Natural killer cell (primary cell): ENCODE measurements at regions not wholly inside any gene's neighbourhood (a gene's known extent, or its start where the extent isn't known, plus 50 kb on each side); places are given as distances from the start of the nearest gene placed in this dataset.

ENCODE experiments used
- ATAC-seq, 3 donors: fragments of 150-1000 bp in 2 of 3; fragments of 200-7000 bp in 1 of 3; cut with Tn5 transposase; 1 replicate in 1 of 3; 2 replicates in 2 of 3; pipeline ENCODE4 v1.10.0; 2021; ENCODE audit warnings: mild to moderate bottlenecking in 2 of 3, moderate library complexity in 2 of 3
- DNase-seq, 2 donors: peaks; one replicate each; pipeline versions ENCODE4 v3.0.0 to v3.0.0-alpha.2; 2013 to 2021; ENCODE audit warnings: mixed read lengths in 1 of 2
- H3K27ac ChIP-seq: one replicate; pipeline ENCODE4 v1.5.1; 2013; ENCODE audit warnings: mild to moderate bottlenecking, low read length
- H3K27me3 ChIP-seq: one replicate; pipeline ENCODE4 v1.6.1; 2013; ENCODE audit warnings: low read length; ENCODE audit not compliant: control insufficient read depth, insufficient read depth
- H3K36me3 ChIP-seq: one replicate; pipeline ENCODE4 v1.6.1; 2013; ENCODE audit warnings: low read length; ENCODE audit not compliant: control insufficient read depth, insufficient read depth
- H3K4me1 ChIP-seq: one replicate; pipeline ENCODE4 v1.6.1; 2013; ENCODE audit warnings: low read length; ENCODE audit not compliant: control insufficient read depth, insufficient read depth
- H3K4me3 ChIP-seq: one replicate; pipeline ENCODE4 v1.5.1; 2013; ENCODE audit warnings: low read length
- H3K9me3 ChIP-seq: one replicate; pipeline ENCODE4 v1.6.1; 2013; ENCODE audit warnings: low read length; ENCODE audit not compliant: control insufficient read depth, insufficient read depth
- H3K27ac Mint-ChIP-seq, 2 donors: one replicate each; pipeline ENCODE4 v1.8.0; 2022; ENCODE audit warnings: mild to moderate bottlenecking in 2 of 2, mixed read lengths in 2 of 2, moderate library complexity in 1 of 2
- H3K27me3 Mint-ChIP-seq, 2 donors: one replicate each; pipeline ENCODE4 v1.8.0; 2022; ENCODE audit warnings: low read depth in 2 of 2, mixed read lengths in 2 of 2
- H3K36me3 Mint-ChIP-seq: one replicate; pipeline ENCODE4 v1.8.0; 2022; ENCODE audit warnings: mixed read lengths
- H3K4me1 Mint-ChIP-seq, 2 donors: one replicate each; pipeline ENCODE4 v1.8.0; 2022; ENCODE audit warnings: mixed read lengths in 2 of 2
- H3K4me3 Mint-ChIP-seq: one replicate; pipeline ENCODE4 v1.8.0; 2022; ENCODE audit warnings: mild to moderate bottlenecking, moderate library complexity, mixed read lengths
- H3K9me3 Mint-ChIP-seq, 2 donors: one replicate each; pipeline ENCODE4 v1.8.0; 2022; ENCODE audit warnings: mixed read lengths in 2 of 2
- WGBS: methylation state at CpG from one replicate; pipeline ENCODE4 v1.1.7; 2013; ENCODE audit warnings: missing lambda C conversion rate; ENCODE audit not compliant: insufficient coverage; 5-methylcytosine and 5-hydroxymethylcytosine counted together
- intact Hi-C: fragments of 100-400 bp; cut with micrococcal nuclease; formaldehyde crosslinking; loops from one replicate; pipeline ENCODE4 v1.14.2; 2022
- TF ChIP-seq, protein P1 (sequence below): fragments of 200-600 bp; IDR thresholded peaks from one replicate; pipeline ENCODE4 v1.8.0; 2022; ENCODE audit warnings: antibody characterized with exemption

DNA sequence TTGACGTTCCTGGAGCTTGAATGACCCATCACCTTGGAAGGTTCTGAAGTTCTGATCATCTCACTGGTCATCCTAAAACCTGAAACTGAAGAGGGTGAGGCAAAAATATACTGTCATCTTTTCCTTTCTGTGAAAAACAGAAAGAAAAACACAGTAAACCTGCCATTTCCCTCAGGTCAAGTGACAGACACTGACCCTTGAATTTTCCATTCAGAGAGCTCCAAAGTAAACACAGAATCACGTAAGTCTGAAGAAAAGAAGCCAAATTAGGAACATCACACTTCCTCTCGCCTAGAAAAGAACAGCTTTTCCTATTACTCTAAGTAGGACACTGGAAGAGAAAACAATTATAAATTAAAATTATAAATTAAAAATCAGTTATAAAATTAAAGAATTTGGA is 78.7 kb upstream of the TGFBR2 start:
- Mint-ChIP-seq H3K27me3 (peaks cover 0 to 3% of the 10 kb centered on the region in 2 donors), H3K27ac (no peak overlapping the region), H3K4me3 (no peak overlapping the region), H3K4me1 (peaks cover 6 to 7% of the 10 kb centered on the region in 2 donors), H3K36me3 (no peaks in the 10 kb centered on the region), H3K9me3 (no peaks in the 10 kb centered on the region)
- H3K9me3 ChIP-seq, result no peaks in the 10 kb centered on the region
- H3K4me1 ChIP-seq, result no peaks in the 10 kb centered on the region
- intact Hi-C loops, result no loop called here
- ATAC-seq, result no peak
- H3K27me3 ChIP-seq, result no peaks in the 10 kb centered on the region
- DNase-seq, result no peak
- H3K4me3 ChIP-seq, result no peak overlapping the region
- TF ChIP-seq, protein P1, sequence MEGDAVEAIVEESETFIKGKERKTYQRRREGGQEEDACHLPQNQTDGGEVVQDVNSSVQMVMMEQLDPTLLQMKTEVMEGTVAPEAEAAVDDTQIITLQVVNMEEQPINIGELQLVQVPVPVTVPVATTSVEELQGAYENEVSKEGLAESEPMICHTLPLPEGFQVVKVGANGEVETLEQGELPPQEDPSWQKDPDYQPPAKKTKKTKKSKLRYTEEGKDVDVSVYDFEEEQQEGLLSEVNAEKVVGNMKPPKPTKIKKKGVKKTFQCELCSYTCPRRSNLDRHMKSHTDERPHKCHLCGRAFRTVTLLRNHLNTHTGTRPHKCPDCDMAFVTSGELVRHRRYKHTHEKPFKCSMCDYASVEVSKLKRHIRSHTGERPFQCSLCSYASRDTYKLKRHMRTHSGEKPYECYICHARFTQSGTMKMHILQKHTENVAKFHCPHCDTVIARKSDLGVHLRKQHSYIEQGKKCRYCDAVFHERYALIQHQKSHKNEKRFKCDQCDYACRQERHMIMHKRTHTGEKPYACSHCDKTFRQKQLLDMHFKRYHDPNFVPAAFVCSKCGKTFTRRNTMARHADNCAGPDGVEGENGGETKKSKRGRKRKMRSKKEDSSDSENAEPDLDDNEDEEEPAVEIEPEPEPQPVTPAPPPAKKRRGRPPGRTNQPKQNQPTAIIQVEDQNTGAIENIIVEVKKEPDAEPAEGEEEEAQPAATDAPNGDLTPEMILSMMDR, result no peak
- 95% methylated on average over 2 of the region's 3 CpGs for WGBS
- H3K36me3 ChIP-seq, result no peaks in the 10 kb centered on the region
- no peak overlapping the region for H3K27ac ChIP-seq

DNA sequence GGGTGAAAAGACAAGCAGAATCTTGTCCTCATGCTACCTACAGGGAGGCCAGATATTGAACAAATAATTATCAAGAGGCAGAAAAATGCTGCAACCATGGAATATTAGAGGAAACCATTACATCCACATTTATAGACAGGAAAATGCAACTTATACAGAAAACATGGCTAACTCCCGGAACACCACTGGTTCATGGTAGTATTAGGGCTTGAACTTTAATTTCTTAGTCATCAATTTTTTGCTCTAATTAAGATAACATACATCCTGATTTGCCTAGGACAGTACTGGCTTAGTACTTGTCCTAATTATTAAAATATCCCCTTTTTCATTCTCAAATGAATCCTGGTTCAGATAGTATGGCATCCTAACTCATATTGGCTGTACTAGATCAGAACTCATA is 76.3 kb upstream of the TGFBR2 start:
- Mint-ChIP-seq H3K27ac (no peak overlapping the region), H3K4me3 (no peak overlapping the region), H3K36me3 (no peaks in the 10 kb centered on the region), H3K27me3 (peaks cover 0 to 3% of the 10 kb centered on the region in 2 donors), H3K4me1 (no peaks in the 10 kb centered on the region), H3K9me3 (no peaks in the 10 kb centered on the region)
- Histone ChIP-seq H3K4me3 (no peak overlapping the region), H3K27me3 (no peaks in the 10 kb centered on the region), H3K27ac (no peak overlapping the region), H3K36me3 (no peaks in the 10 kb centered on the region), H3K4me1 (no peaks in the 10 kb centered on the region), H3K9me3 (no peaks in the 10 kb centered on the region)
- TF ChIP-seq, protein P1, result no peak
- DNase-seq (no peak), ATAC-seq (no peak)
- intact Hi-C loops, result no loop called here
- WGBS, result 100% methylated on average over 1 of the region's 1 CpG

DNA sequence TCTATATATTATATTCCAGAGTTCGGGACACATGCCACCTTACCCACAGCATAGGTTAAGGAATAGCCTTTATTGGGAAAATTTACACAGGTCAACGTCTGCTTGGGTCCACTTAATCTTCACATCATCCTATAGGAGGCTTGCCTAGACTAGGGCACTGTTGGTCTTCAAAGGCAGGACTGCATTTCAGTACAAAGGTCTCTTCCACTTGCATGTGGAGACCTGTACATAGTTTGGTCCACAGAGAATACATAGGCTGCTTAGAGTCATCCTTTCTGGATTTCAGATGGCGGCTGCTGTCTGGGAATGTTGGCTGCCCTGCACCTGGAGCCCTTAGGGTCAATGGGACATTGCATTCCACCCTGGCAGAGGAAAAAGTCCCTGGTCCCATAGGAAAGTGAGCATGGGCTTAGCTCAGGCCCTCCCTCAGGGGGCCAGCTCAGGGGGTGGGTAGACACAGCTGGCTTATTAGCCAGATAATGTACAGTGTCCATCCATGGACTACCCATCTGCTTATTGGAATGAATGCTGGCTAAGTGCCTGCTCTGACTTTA is 75.3 kb upstream of the TGFBR2 start:
- Mint-ChIP-seq H3K27me3 (peaks cover 0 to 3% of the 10 kb centered on the region in 2 donors), H3K4me1 (no peaks in the 10 kb centered on the region), H3K27ac (no peak overlapping the region), H3K36me3 (no peaks in the 10 kb centered on the region), H3K4me3 (no peak overlapping the region), H3K9me3 (no peaks in the 10 kb centered on the region)
- no peak overlapping the region for H3K27ac ChIP-seq
- no peaks in the 10 kb centered on the region for H3K27me3 ChIP-seq
- intact Hi-C loops, result no loop called here
- no peak overlapping the region for H3K4me3 ChIP-seq
- H3K36me3 ChIP-seq, result no peaks in the 10 kb centered on the region
- no peaks in the 10 kb centered on the region for H3K4me1 ChIP-seq
- WGBS, result 96% methylated on average over 2 of the region's 3 CpGs
- TF ChIP-seq, protein P1, result no peak
- no peak for ATAC-seq
- DNase-seq, result no peak
- no peaks in the 10 kb centered on the region for H3K9me3 ChIP-seq

DNA sequence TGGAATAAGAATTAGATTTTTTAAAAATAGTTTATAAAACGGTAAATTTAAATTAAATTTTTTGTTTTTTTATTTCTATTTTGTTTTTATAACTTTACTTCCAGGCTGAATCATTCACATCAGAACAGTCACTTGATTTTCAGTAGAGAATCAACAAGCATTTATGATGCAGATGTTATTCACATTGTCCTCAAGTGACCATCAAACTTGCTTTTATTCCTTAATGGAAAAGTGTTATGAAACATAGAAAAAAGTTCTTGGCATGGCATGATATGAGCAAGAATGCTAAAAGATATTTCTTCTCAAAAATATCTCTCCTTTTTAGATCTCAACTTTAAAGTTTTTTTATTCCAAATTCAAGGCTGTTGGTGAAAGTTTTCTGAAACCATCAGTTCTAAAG is 70.9 kb upstream of the TGFBR2 start:
- Mint-ChIP-seq H3K4me3 (no peak overlapping the region), H3K36me3 (no peaks in the 10 kb centered on the region), H3K4me1 (no peaks in the 10 kb centered on the region), H3K27ac (no peak overlapping the region), H3K9me3 (no peaks in the 10 kb centered on the region), H3K27me3 (no peaks in the 10 kb centered on the region)
- H3K27me3 ChIP-seq, result no peaks in the 10 kb centered on the region
- intact Hi-C loops, result no loop called here
- WGBS, result no CpG with 5 or more reads among the region's 1 CpG
- ATAC-seq (no peak), DNase-seq (no peak)
- H3K9me3 ChIP-seq, result no peaks in the 10 kb centered on the region
- H3K4me3 ChIP-seq, result no peak overlapping the region
- no peaks in the 10 kb centered on the region for H3K36me3 ChIP-seq
- TF ChIP-seq, protein P1, result no peak
- no peak overlapping the region for H3K27ac ChIP-seq
- no peaks in the 10 kb centered on the region for H3K4me1 ChIP-seq
